Calu3 (cell line): ENCODE measurements at regions not wholly inside any gene's neighbourhood (a gene's known extent, or its start where the extent isn't known, plus 50 kb on each side); places are given as distances from the start of the nearest gene placed in this dataset.
"Not testable (repeated sequence)": the region's sequence is repeated elsewhere in the genome, so short reads cannot be mapped to it uniquely, and the experiment has no call there.

Experiments used
- BruUV-seq: library from RNA; stranded (reverse); fragments of 400-500 nt; replicated peaks from 2 replicates; lab custom pipeline; 2021; lab: Mats Ljungman, UMichigan
- CTCF ChIA-PET: fragments of 300-600 bp; sonication (Branson Sonifier 250); formaldehyde crosslinking; loops from one replicate; lab custom pipeline; 2022; ENCODE audit warnings: antibody characterized with exemption; lab: Charles Lee
- DNase-seq: peaks from one replicate; pipeline ENCODE4 v3.0.0; 2022
- H3K27ac Mint-ChIP-seq: one replicate; pipeline ENCODE4 v1.8.0; 2022; ENCODE audit warnings: mixed read lengths; ENCODE audit not compliant: unreplicated experiment
- H3K27me3 Mint-ChIP-seq: one replicate; pipeline ENCODE4 v1.8.0; 2022; ENCODE audit warnings: mixed read lengths; ENCODE audit not compliant: unreplicated experiment
- H3K36me3 Mint-ChIP-seq: one replicate; pipeline ENCODE4 v1.8.0; 2022; ENCODE audit warnings: mild to moderate bottlenecking, moderate library complexity, mixed read lengths; ENCODE audit not compliant: insufficient read depth, unreplicated experiment
- H3K4me1 Mint-ChIP-seq: one replicate; pipeline ENCODE4 v1.8.0; 2022; ENCODE audit warnings: mild to moderate bottlenecking, low read depth, mixed read lengths; ENCODE audit not compliant: unreplicated experiment
- H3K4me3 Mint-ChIP-seq: one replicate; pipeline ENCODE4 v1.8.0; 2022; ENCODE audit warnings: mild to moderate bottlenecking, low read depth, moderate library complexity, mixed read lengths; ENCODE audit not compliant: unreplicated experiment
- H3K9me3 Mint-ChIP-seq: one replicate; pipeline ENCODE4 v1.8.0; 2022; ENCODE audit warnings: low read depth, mixed read lengths; ENCODE audit not compliant: unreplicated experiment
- intact Hi-C: fragments of 100-400 bp; cut with micrococcal nuclease; formaldehyde crosslinking; loops from one replicate; pipeline ENCODE4 v1.10.0; 2022; ENCODE audit not compliant: unreplicated experiment
- TF ChIP-seq, protein P1 (sequence below): fragments of 200-600 bp; IDR thresholded peaks from one replicate; pipeline ENCODE4 v1.8.0; 2022; ENCODE audit warnings: antibody characterized with exemption; ENCODE audit not compliant: unreplicated experiment

DNA sequence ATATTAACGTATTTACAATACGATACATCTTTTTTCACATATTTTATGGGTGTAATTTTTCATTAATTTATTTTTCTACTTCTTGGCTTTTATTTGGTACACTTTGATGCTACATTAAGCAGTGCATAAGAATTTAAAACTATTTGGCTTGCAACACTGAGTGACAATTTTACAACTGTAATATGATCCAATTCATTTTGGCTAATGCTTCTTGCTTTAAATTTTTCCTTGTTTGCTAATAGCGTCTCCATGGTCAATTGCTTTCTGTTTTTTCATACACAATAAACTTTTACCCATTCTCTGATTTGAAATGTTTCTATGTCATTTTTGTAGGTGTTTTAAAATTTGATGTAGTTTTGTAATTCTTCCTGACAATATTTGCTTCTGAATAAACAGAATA lies 773.2 kb downstream of the FAM181B start:
- Mint-ChIP-seq H3K36me3 (no peaks in the 10 kb centered on the region), H3K9me3 (peaks cover 6% of the 10 kb centered on the region), H3K27me3 (no peaks in the 10 kb centered on the region), H3K4me1 (no peaks in the 10 kb centered on the region), H3K27ac (no peak overlapping the region), H3K4me3 (no peak overlapping the region)
- intact Hi-C loops: no loop called here
- DNase-seq: no peak
- TF ChIP-seq, protein P1, sequence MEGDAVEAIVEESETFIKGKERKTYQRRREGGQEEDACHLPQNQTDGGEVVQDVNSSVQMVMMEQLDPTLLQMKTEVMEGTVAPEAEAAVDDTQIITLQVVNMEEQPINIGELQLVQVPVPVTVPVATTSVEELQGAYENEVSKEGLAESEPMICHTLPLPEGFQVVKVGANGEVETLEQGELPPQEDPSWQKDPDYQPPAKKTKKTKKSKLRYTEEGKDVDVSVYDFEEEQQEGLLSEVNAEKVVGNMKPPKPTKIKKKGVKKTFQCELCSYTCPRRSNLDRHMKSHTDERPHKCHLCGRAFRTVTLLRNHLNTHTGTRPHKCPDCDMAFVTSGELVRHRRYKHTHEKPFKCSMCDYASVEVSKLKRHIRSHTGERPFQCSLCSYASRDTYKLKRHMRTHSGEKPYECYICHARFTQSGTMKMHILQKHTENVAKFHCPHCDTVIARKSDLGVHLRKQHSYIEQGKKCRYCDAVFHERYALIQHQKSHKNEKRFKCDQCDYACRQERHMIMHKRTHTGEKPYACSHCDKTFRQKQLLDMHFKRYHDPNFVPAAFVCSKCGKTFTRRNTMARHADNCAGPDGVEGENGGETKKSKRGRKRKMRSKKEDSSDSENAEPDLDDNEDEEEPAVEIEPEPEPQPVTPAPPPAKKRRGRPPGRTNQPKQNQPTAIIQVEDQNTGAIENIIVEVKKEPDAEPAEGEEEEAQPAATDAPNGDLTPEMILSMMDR: no peak
- CTCF ChIA-PET: no interaction called here
- BruUV-seq: no TSS peak

DNA sequence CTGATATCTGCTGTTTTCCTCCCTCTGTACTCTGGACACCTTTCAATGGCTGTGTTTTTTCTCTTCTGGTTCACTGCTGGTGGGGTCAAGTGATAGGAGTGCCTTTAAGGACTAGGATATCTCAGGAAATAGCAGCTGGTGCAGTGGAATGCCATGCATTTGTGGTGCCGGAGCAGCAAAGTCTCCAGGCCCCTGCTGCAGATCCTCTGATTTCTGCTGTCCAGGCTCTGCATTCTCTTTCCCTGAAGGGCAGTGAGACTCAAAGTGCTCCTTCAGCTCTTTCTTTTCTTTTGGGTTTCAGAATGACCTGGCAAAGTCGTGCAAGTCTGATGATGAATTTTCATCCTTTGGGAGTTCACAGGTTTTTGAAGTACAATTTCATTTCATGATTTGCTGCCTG lies 774.3 kb downstream of the FAM181B start:
- intact Hi-C loops: no loop called here

DNA sequence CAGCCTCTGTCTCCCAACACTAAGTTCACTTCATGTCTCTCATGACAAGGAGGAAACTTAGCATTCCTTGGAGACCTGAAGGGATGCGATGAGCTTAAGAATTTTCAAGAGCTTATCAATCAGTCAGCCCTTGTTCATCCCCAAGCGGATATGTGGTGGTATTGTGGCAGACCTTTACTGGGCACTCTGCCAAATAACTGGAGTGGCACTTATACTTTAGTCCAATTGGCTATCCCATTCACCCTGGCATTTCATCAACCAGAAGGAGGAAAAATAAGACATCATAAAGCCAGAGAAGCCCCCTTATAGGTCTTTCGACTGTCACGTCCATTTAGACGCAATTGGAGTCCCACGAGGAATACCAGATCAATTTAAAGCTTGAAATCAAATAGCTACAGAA lies 779.4 kb downstream of the FAM181B start:
- H3K4me3 Mint-ChIP-seq, DNase-seq, H3K27me3 Mint-ChIP-seq, H3K27ac Mint-ChIP-seq, CTCF ChIA-PET, H3K4me1 Mint-ChIP-seq, H3K36me3 Mint-ChIP-seq, intact Hi-C loops, BruUV-seq: not testable (repeated sequence)
- peaks cover 11% of the 10 kb centered on the region for H3K9me3 Mint-ChIP-seq

More for the DNA sequence above, 774.3 kb downstream of the FAM181B start:
- Mint-ChIP-seq H3K9me3 (peaks cover 6% of the 10 kb centered on the region), H3K36me3 (no peaks in the 10 kb centered on the region), H3K27me3 (no peaks in the 10 kb centered on the region), H3K27ac (no peak overlapping the region), H3K4me3 (no peak overlapping the region), H3K4me1 (no peaks in the 10 kb centered on the region)
- CTCF ChIA-PET: no interaction called here
- no peak for DNase-seq
- TF ChIP-seq, protein P1: no peak
- BruUV-seq: no TSS peak

DNA sequence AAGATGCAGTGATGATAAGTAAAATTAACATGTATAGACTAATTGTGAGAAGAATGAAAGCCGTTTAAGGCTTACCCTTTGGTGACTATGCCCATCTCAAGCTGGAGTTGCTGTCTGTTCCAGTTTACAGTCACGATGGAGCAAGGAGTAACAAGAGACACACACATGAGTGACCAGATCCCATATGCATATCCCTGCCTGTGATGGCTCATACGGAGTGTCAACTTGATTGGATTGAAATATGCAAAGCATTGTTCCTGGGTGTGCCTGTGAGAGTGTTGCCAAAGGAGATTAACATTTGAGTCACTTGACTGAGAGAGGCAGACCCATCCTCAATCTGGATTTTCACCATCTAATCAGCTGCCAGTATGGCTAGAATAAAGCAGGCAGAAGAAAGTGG lies 786.8 kb downstream of the FAM181B start:
- CTCF ChIA-PET: no interaction called here
- TF ChIP-seq, protein P1: no peak
- H3K4me3 Mint-ChIP-seq: no peak overlapping the region
- BruUV-seq: no TSS peak
- DNase-seq: no peak
- intact Hi-C loops: no loop called here
- peaks cover 5% of the 10 kb centered on the region for H3K9me3 Mint-ChIP-seq
- H3K4me1 Mint-ChIP-seq: no peaks in the 10 kb centered on the region
- no peaks in the 10 kb centered on the region for H3K36me3 Mint-ChIP-seq
- no peaks in the 10 kb centered on the region for H3K27me3 Mint-ChIP-seq
- no peak overlapping the region for H3K27ac Mint-ChIP-seq

DNA sequence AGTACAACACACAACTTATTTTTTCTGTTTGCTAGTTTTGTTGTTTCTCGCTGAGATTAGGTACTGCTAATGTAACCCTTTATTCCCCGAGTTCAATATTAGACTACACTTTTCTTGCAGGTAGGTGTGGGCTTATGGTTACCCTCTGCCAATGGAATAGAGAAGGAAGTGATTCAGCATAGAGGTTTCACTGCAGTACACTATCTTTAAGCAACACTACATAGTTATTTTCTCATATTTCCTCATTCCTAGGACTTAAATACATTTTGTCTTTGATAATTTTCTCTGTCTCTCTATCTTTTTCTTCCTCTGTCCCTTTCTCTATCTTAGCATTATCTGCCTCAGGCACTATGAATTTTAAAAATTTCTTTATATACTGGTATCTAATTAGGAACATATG lies 791.0 kb downstream of the FAM181B start:
- intact Hi-C loops: no loop called here
- no peak overlapping the region for H3K27ac Mint-ChIP-seq
- no peaks in the 10 kb centered on the region for H3K36me3 Mint-ChIP-seq
- no TSS peak for BruUV-seq
- no peaks in the 10 kb centered on the region for H3K27me3 Mint-ChIP-seq
- TF ChIP-seq, protein P1: no peak
- H3K4me3 Mint-ChIP-seq: no peak overlapping the region
- DNase-seq: no peak
- CTCF ChIA-PET: no interaction called here
- H3K4me1 Mint-ChIP-seq: no peaks in the 10 kb centered on the region
- peaks cover 12% of the 10 kb centered on the region for H3K9me3 Mint-ChIP-seq
